ENCODE measurements at regions not wholly inside any gene's neighbourhood (a gene's known extent, or its start where the extent isn't known, plus 50 kb on each side); places are given as distances from the start of the nearest gene placed in this dataset.

- TF ChIP-seq CTCF (IDR thresholded peaks at IDR 0.05): no peak
- TF ChIP-seq MYC (IDR thresholded peaks at IDR 0.05; ENCODE audit: borderline replicate concordance, low read length): no peak
- TF ChIP-seq POLR2A (IDR thresholded peaks at IDR 0.05; ENCODE audit: low read length): no peak
- no peak for TF ChIP-seq JUNB (IDR thresholded peaks at IDR 0.05)
- no peak for TF ChIP-seq POLR2AphosphoS2 (conservative IDR thresholded peaks at IDR 0.05; ENCODE audit: low read length)
- no peak for TF ChIP-seq HMGXB4 (CRISPR knock-in tag; IDR thresholded peaks at IDR 0.05; ENCODE audit: borderline replicate concordance)
- no peak for TF ChIP-seq RFX5 (IDR thresholded peaks at IDR 0.05)
- TF ChIP-seq SMC3 (IDR thresholded peaks at IDR 0.05): no peak
Observed at GRCh38 chr5:120255214-120255613, 208.9 kb upstream of the PRR16 start.

Data from A549 (cell line).